GM12865 (cell line): ENCODE measurements at regions not wholly inside any gene's neighbourhood (a gene's known extent, or its start where the extent isn't known, plus 50 kb on each side); places are given as distances from the start of the nearest gene placed in this dataset.

Experiments
- DNase-seq: peaks from one replicate; pipeline ENCODE4 v3.0.0; 2010; ENCODE audit warnings: low read depth
- H3K4me3 ChIP-seq: 2 replicates; pipeline ENCODE4 v1.5.1; 2011; ENCODE audit warnings: mild to moderate bottlenecking, low read depth, low read length, control low read depth
- CTCF ChIP-seq: IDR thresholded peaks from 2 replicates; pipeline ENCODE4 v1.5.1; 2011; ENCODE audit warnings: low read length, control low read depth, low read depth, inconsistent platforms; ENCODE audit not compliant: insufficient read depth; ENCODE audit errors: missing control alignments

- DNase-seq = no peak
- H3K4me3 ChIP-seq = no peak overlapping the region
Observed at GRCh38 chr2:37529830-37530415, 141.5 kb downstream of the CDC42EP3 start.

GRCh38 chr2:37532503-37532902, 138.9 kb downstream of the CDC42EP3 start:
- H3K4me3 ChIP-seq = no peak overlapping the region
- DNase-seq = no peak
- TF ChIP-seq CTCF = no peak

More at GRCh38 chr2:37529830-37530415, 141.5 kb downstream of the CDC42EP3 start:
- no peak for TF ChIP-seq CTCF

- no peak overlapping the region for H3K4me3 ChIP-seq
- no peak for TF ChIP-seq CTCF
- DNase-seq = no peak
Observed at GRCh38 chr2:37537316-37537715, 134.1 kb downstream of the CDC42EP3 start.

- no peak for DNase-seq
- TF ChIP-seq CTCF = no peak
- H3K4me3 ChIP-seq = no peak overlapping the region
Observed at GRCh38 chr2:37541516-37541915, 129.9 kb downstream of the CDC42EP3 start.

- TF ChIP-seq CTCF = no peak
- H3K4me3 ChIP-seq = peak overlapping the region; percentile 40
- DNase-seq = peak; percentile 75
Observed at GRCh38 chr2:37543999-37544557, 127.4 kb downstream of the CDC42EP3 start.

GRCh38 chr2:37544591-37545031, 126.8 kb downstream of the CDC42EP3 start:
- TF ChIP-seq CTCF = no peak
- peak; percentile 41 for DNase-seq
- peak overlapping the region; percentile 40 for H3K4me3 ChIP-seq

GRCh38 chr2:37549598-37549997, 121.8 kb downstream of the CDC42EP3 start:
- H3K4me3 ChIP-seq = no peak overlapping the region
- peak; percentile 80 for DNase-seq
- TF ChIP-seq CTCF = no peak
